ENCODE measurements at regions not wholly inside any gene's neighbourhood (a gene's known extent, or its start where the extent isn't known, plus 50 kb on each side); places are given as distances from the start of the nearest gene placed in this dataset.
"Not testable (repeated sequence)": the region's sequence is repeated elsewhere in the genome, so short reads cannot be mapped to it uniquely, and the experiment has no call there.

GRCh38 chr5:120152931-120153330 is 311.2 kb upstream of the PRR16 start:
- ATAC-seq (no peak), DNase-seq (ENCODE audit: missing footprints) (no peak)
- intact Hi-C loops (cut with DNase I): no loop called here

- intact Hi-C loops (cut with DNase I): no loop called here
- no peak for ATAC-seq
- no peak for DNase-seq (ENCODE audit: missing footprints)
Observed at GRCh38 chr5:120153551-120153950, 310.5 kb upstream of the PRR16 start.

DNA sequence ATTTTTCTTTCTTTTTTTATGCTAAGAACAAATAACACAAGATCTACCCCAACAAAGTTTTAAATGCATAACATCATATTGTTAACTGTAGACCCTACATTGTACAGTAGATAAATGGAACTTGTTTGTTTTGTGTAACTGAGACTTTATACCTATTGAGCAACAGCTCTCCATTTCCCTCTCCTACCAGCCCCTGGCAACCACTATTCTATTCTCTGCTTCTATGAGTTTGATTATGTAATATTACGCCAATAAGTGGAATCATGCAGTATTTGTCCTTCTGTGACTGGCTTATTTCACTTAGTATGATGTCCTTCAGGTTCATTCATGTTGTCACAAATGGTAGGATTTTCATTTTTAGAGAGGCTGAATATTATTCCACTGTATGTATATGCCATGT is 308.2 kb upstream of the PRR16 start:
- intact Hi-C loops (cut with DNase I): no loop called here
- no peak for DNase-seq (ENCODE audit: missing footprints)
- ATAC-seq: no peak

- intact Hi-C loops (cut with DNase I): no loop called here
- no peak for DNase-seq (ENCODE audit: missing footprints)
- no peak for ATAC-seq
Observed at GRCh38 chr5:120158211-120158610, 305.9 kb upstream of the PRR16 start.

GRCh38 chr5:120159155-120159554 is 304.9 kb upstream of the PRR16 start:
- no peak for ATAC-seq
- DNase-seq (ENCODE audit: missing footprints): no peak
- intact Hi-C loops (cut with DNase I): no loop called here

GRCh38 chr5:120160124-120160895 is 303.8 kb upstream of the PRR16 start:
- ATAC-seq (no peak), DNase-seq (ENCODE audit: missing footprints) (no peak)
- intact Hi-C loops (cut with DNase I): no loop called here

- DNase-seq (ENCODE audit: missing footprints) (no peak), ATAC-seq (no peak)
- intact Hi-C loops (cut with DNase I): no loop called here
Observed at GRCh38 chr5:120162321-120162720, 301.8 kb upstream of the PRR16 start.

GRCh38 chr5:120164037-120164436 is 300.1 kb upstream of the PRR16 start:
- ATAC-seq: no peak
- no peak for DNase-seq (ENCODE audit: missing footprints)
- intact Hi-C loops (cut with DNase I): no loop called here

- no peak for ATAC-seq
- intact Hi-C loops (cut with DNase I): no loop called here
- no peak for DNase-seq (ENCODE audit: missing footprints)
Observed at GRCh38 chr5:120164986-120165385, 299.1 kb upstream of the PRR16 start.

- intact Hi-C loops (cut with DNase I): no loop called here
- DNase-seq (ENCODE audit: missing footprints): no peak
- no peak for ATAC-seq
Observed at GRCh38 chr5:120173125-120173524, 291.0 kb upstream of the PRR16 start.

GRCh38 chr5:120174089-120174488 is 290.0 kb upstream of the PRR16 start:
- intact Hi-C loops (cut with DNase I): no loop called here
- ATAC-seq (no peak), DNase-seq (ENCODE audit: missing footprints) (no peak)

DNA sequence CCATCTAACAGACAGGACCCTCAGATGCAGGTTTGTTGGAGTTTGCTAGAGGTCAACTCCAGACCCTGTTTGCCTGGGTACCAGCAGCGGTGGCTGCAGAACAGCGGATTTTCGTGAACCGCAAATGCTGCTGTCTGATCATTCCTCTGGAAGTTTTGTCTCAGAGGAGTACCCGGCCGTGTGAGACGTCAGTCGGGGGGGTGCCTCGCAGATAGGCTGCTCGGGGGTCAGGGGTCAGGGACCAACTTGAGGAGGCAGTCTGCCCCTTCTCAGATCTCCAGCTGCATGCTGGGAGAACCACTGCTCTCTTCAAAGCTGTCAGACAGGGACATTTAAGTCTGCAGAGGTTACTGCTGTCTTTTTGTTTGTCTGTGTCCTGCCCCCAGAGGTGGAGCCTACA is 282.9 kb upstream of the PRR16 start:
- intact Hi-C loops (cut with DNase I); ATAC-seq; DNase-seq (ENCODE audit: missing footprints): not testable (repeated sequence)

DNA sequence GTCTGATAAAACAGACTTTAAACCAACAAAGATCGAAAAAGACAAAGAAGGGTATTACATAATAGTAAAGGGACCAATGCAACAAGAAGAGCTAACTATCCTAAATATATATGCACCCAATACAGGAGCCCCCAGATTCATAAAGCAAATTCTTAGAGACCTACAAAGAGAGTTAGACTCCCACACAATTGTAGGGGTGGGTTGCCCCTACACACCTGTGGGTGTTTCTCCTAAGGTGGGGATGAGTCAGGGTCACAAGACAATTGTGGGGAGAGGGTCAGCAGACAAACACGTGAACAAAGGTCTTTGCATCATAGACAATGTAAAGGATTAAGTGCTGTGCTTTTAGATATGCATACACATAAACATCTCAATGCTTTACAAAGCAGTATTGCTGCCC is 269.4 kb upstream of the PRR16 start:
- ATAC-seq; intact Hi-C loops (cut with DNase I); DNase-seq (ENCODE audit: missing footprints): not testable (repeated sequence)

DNA sequence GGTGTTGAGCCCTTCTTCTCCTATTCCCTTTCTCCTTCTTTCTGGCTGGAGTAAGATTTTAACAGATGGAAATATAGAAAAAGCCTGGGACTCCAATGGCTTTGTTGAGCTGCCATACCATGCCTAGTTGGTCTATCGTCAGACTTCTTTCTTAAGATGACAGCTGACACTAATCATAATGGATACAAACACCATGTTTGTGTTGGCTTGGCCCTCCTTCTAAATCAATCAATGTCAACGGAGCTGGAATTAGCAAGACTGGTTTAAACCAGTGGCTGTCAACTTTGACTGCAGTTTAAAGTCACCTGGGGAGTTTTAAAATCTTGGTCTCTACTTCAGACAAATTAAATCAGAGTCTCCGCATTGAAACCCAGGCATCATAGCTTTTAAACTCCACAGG is 264.5 kb upstream of the PRR16 start:
- ATAC-seq (no peak), DNase-seq (ENCODE audit: missing footprints) (no peak)
- intact Hi-C loops (cut with DNase I): no loop called here

DNA sequence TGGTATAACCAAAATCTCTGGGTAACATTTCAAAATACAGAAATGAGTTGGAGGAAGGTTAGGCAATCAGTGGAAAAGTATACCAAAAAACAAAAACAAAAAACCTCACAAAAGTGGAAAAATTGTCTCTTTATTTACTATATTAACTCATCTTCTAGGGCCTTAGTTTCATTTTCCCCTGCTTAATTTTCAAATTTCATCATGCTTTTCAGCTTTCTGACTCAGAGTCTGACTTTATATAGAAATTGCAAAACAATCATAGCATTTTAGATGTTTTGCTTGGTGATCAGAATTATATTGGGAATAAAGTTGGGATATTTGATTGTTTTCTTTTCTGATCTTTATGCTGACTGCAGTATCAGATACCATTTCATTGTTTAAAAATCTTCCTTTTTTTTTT is 257.0 kb upstream of the PRR16 start:
- DNase-seq (ENCODE audit: missing footprints) (no peak), ATAC-seq (no peak)
- intact Hi-C loops (cut with DNase I): no loop called here

GRCh38 chr5:120217001-120217400 is 247.1 kb upstream of the PRR16 start:
- no peak for DNase-seq (ENCODE audit: missing footprints)
- intact Hi-C loops (cut with DNase I): no loop called here
- ATAC-seq: no peak

DNA sequence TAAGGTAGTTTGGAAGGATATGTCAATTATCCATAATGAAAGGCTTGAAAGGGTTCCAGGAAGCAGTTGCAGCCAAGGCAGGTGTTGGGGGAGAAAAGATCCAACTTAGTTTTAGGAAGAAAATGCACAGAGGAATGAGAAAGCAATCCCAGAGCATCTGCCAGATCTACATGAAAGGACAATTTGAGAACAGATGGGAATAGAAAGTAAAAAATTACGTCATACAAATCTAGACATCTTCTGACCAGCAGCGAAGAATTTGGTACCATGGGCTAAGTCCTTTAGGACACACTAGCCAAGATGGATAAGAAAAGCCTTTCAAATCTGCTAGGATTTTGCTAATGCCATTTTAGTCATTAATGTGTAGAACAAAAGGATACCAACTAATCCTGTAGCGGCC is 244.1 kb upstream of the PRR16 start:
- no peak for DNase-seq (ENCODE audit: missing footprints)

GRCh38 chr5:120225524-120225923 is 238.6 kb upstream of the PRR16 start:
- ATAC-seq (no peak), DNase-seq (ENCODE audit: missing footprints) (no peak)
- intact Hi-C loops (cut with DNase I): no loop called here

More for the DNA sequence above, 244.1 kb upstream of the PRR16 start:
- ATAC-seq: no peak
- intact Hi-C loops (cut with DNase I): no loop called here

DNA sequence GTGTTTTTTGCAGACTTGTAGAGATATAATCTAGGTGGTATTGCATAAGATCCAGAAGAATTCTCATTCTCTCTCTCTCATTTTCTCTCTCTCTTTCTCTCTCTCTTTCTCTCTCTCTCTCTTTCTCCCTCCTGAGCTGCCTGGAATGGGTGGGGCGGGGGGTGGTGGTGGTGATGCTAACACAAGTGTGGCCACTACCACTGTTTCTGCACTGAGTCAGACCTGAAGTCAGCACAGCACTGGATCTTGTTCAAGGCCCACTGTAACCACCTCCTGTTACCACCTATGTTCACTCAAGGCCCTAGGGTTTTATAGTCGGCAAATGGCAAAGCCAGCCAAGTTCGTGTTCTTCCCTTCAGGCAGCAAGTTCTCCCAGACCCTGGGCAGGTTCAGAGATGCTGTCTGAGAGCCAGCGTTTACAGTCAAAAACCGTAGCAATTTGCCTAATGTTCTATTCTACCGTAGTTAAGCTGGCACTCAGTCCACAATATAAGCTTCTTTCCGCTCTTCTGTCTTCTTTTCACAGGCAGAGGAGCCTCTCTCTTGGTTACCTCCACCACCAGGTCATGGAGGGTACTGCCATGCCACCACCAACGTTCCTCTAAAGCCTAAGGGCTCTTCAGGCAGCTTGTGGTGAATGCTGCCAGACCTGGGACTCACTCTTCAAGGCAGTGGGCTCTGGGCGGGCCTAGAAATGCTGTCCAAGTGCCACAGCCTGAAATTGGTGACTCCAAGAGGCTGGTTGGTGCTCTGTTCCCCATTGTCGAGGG is 235.7 kb upstream of the PRR16 start:
- intact Hi-C loops (cut with DNase I): no loop called here
- DNase-seq (ENCODE audit: missing footprints) (no peak), ATAC-seq (no peak)

DNA sequence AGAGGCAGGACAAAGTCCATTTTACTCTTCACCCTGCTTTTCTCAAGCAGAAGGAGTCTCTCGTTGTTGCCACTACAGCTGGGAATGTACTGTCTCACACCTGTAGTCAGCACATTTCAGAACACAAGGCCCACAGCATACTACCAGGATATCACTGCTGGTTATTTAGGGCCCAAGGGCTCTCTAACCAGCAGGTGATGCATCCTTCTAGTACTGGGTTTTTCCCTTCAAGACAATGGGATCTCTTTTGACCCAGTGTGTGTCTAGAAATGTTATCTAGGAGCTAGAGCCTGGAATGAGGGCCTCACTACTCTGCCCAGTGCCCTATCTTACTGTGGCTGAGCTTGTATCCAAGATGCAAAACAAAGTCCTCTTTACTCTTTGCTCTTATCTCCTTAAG is 235.1 kb upstream of the PRR16 start:
- ATAC-seq (no peak), DNase-seq (ENCODE audit: missing footprints) (no peak)
- intact Hi-C loops (cut with DNase I): no loop called here
